GM18870 (cell line): ENCODE measurements at regions not wholly inside any gene's neighbourhood (a gene's known extent, or its start where the extent isn't known, plus 50 kb on each side); places are given as distances from the start of the nearest gene placed in this dataset.
"Not testable (repeated sequence)": the region's sequence is repeated elsewhere in the genome, so short reads cannot be mapped to it uniquely, and the experiment has no call there.

Source experiments
- ATAC-seq: cut with Tn5 transposase; IDR thresholded peaks from one replicate; pipeline ENCODE4 v1.9.1; 2021; ENCODE audit warnings: moderate library complexity; ENCODE audit not compliant: unreplicated experiment

- ATAC-seq = no peak
Measured at GRCh38 chr4:151866592-151866918, 105.7 kb upstream of the GATB start.

- no peak for ATAC-seq
Measured at GRCh38 chr4:151865744-151866591, 105.2 kb upstream of the GATB start.

GRCh38 chr4:151865312-151865711, 104.5 kb upstream of the GATB start:
- ATAC-seq = no peak

DNA sequence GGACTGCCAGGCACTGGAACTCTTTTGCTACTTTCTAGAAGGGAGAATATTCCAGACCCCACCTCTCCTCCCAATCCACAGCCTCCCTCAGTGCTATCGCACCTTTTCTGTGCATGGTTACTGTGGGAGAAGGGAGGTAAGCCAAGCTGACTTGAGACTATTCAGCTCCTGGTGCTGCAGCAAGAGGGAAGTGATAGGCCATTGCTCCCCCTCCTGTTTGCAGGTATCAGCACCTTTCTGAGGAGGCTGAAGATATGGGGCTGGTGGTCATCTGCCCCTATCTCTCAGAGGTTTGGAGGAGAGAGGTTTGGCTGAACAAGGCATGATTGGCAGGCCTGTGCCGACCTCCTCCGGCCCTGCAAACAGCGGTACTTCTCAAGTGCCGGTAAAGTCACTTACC, 103.3 kb upstream of the GATB start:
- no peak for ATAC-seq

DNA sequence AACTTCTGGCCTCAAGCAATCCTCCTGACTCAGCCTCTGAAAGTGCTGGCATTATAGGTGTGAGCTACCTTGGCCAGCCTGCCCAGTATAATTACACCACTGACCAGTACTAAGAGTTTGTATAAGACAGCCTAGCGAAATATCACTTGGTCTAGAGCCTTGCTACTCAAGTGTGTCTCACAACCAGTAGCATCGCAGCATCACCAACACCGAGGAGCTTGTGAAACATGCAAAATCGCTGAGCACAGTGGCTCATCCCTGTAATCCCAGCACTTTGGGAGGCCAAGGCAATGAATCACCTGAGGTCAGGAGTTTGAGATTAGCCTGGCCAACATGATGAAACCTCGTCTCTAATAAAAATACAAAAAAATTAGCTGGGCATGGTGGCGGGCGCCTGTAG, 102.0 kb upstream of the GATB start:
- ATAC-seq = no peak

DNA sequence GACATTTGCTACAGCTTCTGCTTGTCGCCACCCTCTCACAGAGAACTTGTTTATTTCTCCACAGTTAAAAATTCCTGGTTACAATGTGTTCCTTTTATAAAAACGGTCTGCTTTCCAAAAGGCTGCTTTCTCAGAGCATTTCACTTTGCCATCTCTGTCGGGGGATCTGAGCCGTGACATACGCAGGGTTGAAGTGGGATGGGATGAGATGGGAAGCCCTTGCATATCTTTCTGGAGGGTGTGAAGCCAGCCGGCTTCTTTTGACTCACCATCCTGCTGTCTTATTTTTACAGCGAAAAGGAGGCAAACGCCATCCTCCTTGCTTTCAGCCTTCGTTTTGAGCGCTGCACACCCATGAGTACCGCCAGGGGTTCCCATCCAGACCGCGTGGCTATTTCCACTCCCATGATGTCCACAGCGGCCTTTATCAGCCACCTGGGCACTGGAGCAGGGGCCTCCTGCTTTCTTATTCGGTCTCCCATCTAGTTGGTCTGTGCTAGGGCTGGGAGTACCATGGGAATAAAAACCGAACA, 99.8 kb upstream of the GATB start:
- ATAC-seq = no peak

- no peak for ATAC-seq
Measured at GRCh38 chr4:151859641-151860040, 98.8 kb upstream of the GATB start.

- ATAC-seq = no peak
Measured at GRCh38 chr4:151858356-151858755, 97.5 kb upstream of the GATB start.

DNA sequence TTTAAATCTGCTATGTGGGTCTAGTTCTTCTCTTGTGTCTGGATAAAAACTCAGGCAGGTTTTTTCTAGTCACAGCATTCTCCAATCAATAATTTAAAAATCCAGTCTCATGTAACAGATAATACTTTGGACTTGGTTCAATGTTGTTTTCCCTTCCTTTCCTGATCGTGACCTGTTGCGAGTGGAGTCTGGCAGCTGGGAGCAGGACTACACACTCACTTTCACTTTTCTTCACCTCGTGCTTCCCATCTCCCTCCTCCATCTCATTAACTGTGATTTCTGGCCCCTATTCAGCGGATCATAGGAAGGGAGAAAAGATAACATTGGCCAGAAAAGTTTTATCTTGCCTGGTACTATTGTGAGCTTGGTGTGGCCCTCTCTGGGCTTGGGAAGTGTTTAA, 96.6 kb upstream of the GATB start:
- ATAC-seq = no peak

DNA sequence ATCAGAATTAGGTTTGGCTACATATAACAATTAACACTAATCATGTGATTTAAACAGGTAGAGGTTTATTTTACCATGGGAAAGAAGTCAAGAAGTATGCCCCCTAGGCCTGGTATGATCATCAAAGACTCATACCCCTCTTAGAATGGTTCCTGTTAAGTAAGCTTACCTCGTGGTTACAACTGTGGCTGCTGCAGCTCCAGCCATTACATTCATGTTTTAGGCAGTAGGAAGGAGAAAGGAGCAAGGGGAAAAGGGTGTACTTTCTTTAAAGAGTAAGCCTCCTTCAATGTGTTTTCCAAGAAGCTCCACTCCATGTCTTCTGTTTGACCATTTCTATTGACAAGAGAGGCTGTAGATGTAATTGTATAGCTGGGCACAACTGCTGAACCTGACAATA, 94.9 kb upstream of the GATB start:
- ATAC-seq = no peak

DNA sequence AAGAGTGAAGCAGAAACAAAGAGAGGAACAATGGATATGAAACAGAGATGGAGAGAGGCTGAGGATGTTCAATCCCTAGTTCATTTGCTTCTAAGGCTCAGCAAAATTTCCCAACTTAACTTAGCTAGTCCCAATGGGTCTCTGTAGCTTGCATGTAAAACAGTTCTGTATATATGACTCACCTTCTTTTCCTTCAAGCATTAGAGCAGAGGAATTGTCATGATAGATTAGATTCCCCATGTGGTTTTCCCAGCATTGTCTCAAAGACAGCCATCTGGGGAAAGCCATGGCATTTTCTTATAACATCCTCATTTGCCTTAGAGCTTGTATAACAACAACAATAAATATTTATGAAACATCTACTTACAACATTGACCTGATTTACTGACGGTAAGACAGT, 93.9 kb upstream of the GATB start:
- ATAC-seq = no peak

GRCh38 chr4:151853034-151853433, 92.2 kb upstream of the GATB start:
- no peak for ATAC-seq

- no peak for ATAC-seq
Measured at GRCh38 chr4:151852202-151852601, 91.4 kb upstream of the GATB start.

GRCh38 chr4:151851354-151851753, 90.5 kb upstream of the GATB start:
- ATAC-seq = no peak

- no peak for ATAC-seq
Measured at GRCh38 chr4:151850791-151851213, 90.0 kb upstream of the GATB start.

GRCh38 chr4:151845551-151845950, 84.7 kb upstream of the GATB start:
- not testable (repeated sequence) for ATAC-seq

GRCh38 chr4:151842430-151843079, 81.7 kb upstream of the GATB start:
- ATAC-seq = no peak

- no peak for ATAC-seq
Measured at GRCh38 chr4:151841107-151841506, 80.3 kb upstream of the GATB start.

- ATAC-seq = no peak
Measured at GRCh38 chr4:151835467-151835866, 74.7 kb upstream of the GATB start.

- peak; percentile 47 for ATAC-seq
Measured at GRCh38 chr4:151833174-151833573, 72.4 kb upstream of the GATB start.

DNA sequence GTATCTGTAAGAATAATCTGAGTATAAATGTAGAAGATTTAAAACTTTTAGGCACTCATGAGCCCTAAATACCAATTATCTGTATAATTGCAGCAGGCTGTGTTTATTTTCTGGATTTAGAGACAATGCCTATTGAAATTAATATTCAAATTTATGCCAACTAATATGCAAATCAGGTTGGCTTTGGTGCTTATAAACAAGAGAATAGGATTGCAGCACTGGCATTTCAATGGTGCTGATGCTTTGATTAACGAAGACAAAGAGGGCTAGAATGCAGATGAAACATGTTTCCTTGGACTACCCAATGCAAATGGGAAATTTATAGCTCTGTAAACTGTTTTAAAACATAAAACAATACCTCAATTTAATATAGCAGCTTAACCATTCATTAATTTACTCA, 70.7 kb upstream of the GATB start:
- ATAC-seq = no peak

DNA sequence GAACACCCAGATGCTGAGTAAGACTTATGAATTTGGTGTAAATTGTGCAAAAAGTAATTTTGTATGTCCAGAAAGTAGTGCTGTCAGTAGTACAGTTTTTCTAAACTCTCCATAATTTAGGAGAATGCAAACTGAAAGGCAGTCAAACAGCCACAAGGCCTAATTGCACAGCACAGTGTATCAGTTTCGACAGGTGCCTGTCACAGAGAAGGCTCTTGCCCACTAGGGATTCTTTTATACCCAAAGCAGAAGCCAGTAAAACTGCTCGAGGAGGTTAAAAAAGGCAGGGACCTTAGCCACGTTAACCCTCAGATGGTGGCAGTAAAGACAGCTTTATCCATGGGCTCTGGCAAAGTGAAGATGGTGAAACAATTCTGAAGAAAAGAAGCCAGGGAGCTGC, 69.4 kb upstream of the GATB start:
- no peak for ATAC-seq
